Breast epithelium (tissue), 3 donors: ENCODE measurements at regions not wholly inside any gene's neighbourhood (a gene's known extent, or its start where the extent isn't known, plus 50 kb on each side); places are given as distances from the start of the nearest gene placed in this dataset.

Experiments used
- POLR2A ChIP-seq: fragments of 450-650 bp; IDR thresholded peaks from one replicate; pipeline ENCODE4 v1.6.1; 2016; ENCODE audit warnings: antibody characterized with exemption, mild to moderate bottlenecking, moderate library complexity
- POLR2AphosphoS5 ChIP-seq, 3 donors: sonication (generic); formaldehyde crosslinking; IDR thresholded peaks; one replicate each; pipeline ENCODE4 v1.6.1; 2017; ENCODE audit warnings: antibody characterized with exemption in 3 of 3
- TF ChIP-seq, protein P1 (sequence below), 3 donors: fragments of 450-650 bp; IDR thresholded peaks; one replicate each; pipeline ENCODE4 v1.5.1; 2016 to 2017; ENCODE audit warnings: antibody characterized with exemption in 3 of 3, mild to moderate bottlenecking in 3 of 3, moderate library complexity in 3 of 3

DNA sequence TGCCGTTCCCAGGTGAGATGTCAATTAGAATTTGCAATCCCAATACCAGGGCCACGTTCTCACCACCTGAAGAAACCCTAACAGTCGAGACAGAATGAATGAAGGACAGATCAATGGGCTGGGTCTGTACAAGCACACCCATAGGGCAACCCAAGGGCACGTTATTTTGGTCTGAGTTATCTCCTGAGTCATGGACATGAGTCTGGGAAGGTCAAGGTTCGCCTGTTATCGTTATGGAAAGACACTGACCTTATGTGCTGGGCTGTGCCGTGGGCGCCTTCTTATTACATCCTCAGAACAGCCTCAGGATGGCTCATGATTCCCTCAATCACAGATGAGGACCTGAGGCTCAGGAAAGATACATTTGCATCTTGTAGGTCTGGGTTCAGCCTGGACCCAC, 175.0 kb upstream of the SULF2 start:
- TF ChIP-seq, protein P1, sequence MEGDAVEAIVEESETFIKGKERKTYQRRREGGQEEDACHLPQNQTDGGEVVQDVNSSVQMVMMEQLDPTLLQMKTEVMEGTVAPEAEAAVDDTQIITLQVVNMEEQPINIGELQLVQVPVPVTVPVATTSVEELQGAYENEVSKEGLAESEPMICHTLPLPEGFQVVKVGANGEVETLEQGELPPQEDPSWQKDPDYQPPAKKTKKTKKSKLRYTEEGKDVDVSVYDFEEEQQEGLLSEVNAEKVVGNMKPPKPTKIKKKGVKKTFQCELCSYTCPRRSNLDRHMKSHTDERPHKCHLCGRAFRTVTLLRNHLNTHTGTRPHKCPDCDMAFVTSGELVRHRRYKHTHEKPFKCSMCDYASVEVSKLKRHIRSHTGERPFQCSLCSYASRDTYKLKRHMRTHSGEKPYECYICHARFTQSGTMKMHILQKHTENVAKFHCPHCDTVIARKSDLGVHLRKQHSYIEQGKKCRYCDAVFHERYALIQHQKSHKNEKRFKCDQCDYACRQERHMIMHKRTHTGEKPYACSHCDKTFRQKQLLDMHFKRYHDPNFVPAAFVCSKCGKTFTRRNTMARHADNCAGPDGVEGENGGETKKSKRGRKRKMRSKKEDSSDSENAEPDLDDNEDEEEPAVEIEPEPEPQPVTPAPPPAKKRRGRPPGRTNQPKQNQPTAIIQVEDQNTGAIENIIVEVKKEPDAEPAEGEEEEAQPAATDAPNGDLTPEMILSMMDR (IDR thresholded peaks at IDR 0.05): no peak
- TF ChIP-seq POLR2A (no peak), POLR2AphosphoS5 (IDR thresholded peaks at IDR 0.05) (no peak)
